ENCODE measurements at regions not wholly inside any gene's neighbourhood (a gene's known extent, or its start where the extent isn't known, plus 50 kb on each side); places are given as distances from the start of the nearest gene placed in this dataset.
"Not testable (repeated sequence)": the region's sequence is repeated elsewhere in the genome, so short reads cannot be mapped to it uniquely, and the experiment has no call there.

- not testable (repeated sequence) for TF ChIP-seq SMAD3 (CRISPR knock-in tag; IDR thresholded peaks at IDR 0.05; ENCODE audit: borderline replicate concordance); RORB (CRISPR knock-in tag; IDR thresholded peaks at IDR 0.05); SP1 (CRISPR knock-in tag; conservative IDR thresholded peaks at IDR 0.05); CREB1 (CRISPR knock-in tag; IDR thresholded peaks at IDR 0.05); NR2C2 (CRISPR knock-in tag; IDR thresholded peaks at IDR 0.05); RELA (CRISPR knock-in tag; IDR thresholded peaks at IDR 0.05; ENCODE audit: borderline replicate concordance)
- TF ChIP-seq, protein P1, sequence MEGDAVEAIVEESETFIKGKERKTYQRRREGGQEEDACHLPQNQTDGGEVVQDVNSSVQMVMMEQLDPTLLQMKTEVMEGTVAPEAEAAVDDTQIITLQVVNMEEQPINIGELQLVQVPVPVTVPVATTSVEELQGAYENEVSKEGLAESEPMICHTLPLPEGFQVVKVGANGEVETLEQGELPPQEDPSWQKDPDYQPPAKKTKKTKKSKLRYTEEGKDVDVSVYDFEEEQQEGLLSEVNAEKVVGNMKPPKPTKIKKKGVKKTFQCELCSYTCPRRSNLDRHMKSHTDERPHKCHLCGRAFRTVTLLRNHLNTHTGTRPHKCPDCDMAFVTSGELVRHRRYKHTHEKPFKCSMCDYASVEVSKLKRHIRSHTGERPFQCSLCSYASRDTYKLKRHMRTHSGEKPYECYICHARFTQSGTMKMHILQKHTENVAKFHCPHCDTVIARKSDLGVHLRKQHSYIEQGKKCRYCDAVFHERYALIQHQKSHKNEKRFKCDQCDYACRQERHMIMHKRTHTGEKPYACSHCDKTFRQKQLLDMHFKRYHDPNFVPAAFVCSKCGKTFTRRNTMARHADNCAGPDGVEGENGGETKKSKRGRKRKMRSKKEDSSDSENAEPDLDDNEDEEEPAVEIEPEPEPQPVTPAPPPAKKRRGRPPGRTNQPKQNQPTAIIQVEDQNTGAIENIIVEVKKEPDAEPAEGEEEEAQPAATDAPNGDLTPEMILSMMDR (IDR thresholded peaks at IDR 0.05): not testable (repeated sequence)
These were observed 92.8 kb downstream of the TRIM69 start for GRCh38 chr15:44829150-44829549.

Measured in WTC11 (cell line).